GM19438 (cell line): ENCODE measurements at regions not wholly inside any gene's neighbourhood (a gene's known extent, or its start where the extent isn't known, plus 50 kb on each side); places are given as distances from the start of the nearest gene placed in this dataset.
"Not testable (repeated sequence)": the region's sequence is repeated elsewhere in the genome, so short reads cannot be mapped to it uniquely, and the experiment has no call there.

Experiments used
- ATAC-seq: cut with Tn5 transposase; IDR thresholded peaks from one replicate; pipeline ENCODE4 v1.9.1; 2021; ENCODE audit warnings: low read depth; ENCODE audit not compliant: unreplicated experiment

GRCh38 chr10:22875581-22875980 lies 52.3 kb upstream of the ARMC3 start:
- no peak for ATAC-seq

- no peak for ATAC-seq
Observed at GRCh38 chr10:22874189-22874854, 53.5 kb upstream of the ARMC3 start.

GRCh38 chr10:22856444-22857074 lies 71.3 kb upstream of the ARMC3 start:
- peak; percentile 87 for ATAC-seq

GRCh38 chr10:22854935-22855421 lies 72.9 kb upstream of the ARMC3 start:
- no peak for ATAC-seq

GRCh38 chr10:22853906-22854447 lies 73.9 kb upstream of the ARMC3 start:
- no peak for ATAC-seq

GRCh38 chr10:22852712-22853353 lies 75.0 kb upstream of the ARMC3 start:
- no peak for ATAC-seq

GRCh38 chr10:22851865-22852239 lies 76.0 kb upstream of the ARMC3 start:
- ATAC-seq = no peak

GRCh38 chr10:22850541-22850940 lies 77.3 kb upstream of the ARMC3 start:
- no peak for ATAC-seq

GRCh38 chr10:22849077-22849805 lies 78.6 kb upstream of the ARMC3 start:
- no peak for ATAC-seq

- no peak for ATAC-seq
Observed at GRCh38 chr10:22848509-22848908, 79.3 kb upstream of the ARMC3 start.

- ATAC-seq = no peak
Observed at GRCh38 chr10:22846294-22846693, 81.6 kb upstream of the ARMC3 start.

GRCh38 chr10:22839639-22840038 lies 88.2 kb upstream of the ARMC3 start:
- no peak for ATAC-seq

GRCh38 chr10:22837771-22838170 lies 90.1 kb upstream of the ARMC3 start:
- no peak for ATAC-seq

- no peak for ATAC-seq
Observed at GRCh38 chr10:22837351-22837750, 90.5 kb upstream of the ARMC3 start.

GRCh38 chr10:22834471-22834870 lies 93.4 kb upstream of the ARMC3 start:
- no peak for ATAC-seq

GRCh38 chr10:22833781-22834180 lies 94.1 kb upstream of the ARMC3 start:
- no peak for ATAC-seq

- ATAC-seq = no peak
Observed at GRCh38 chr10:22833353-22833752, 94.5 kb upstream of the ARMC3 start.

- no peak for ATAC-seq
Observed at GRCh38 chr10:22832851-22833250, 95.0 kb upstream of the ARMC3 start.

GRCh38 chr10:22832066-22832602 lies 95.7 kb upstream of the ARMC3 start:
- no peak for ATAC-seq

GRCh38 chr10:22831586-22831985 lies 96.3 kb upstream of the ARMC3 start:
- no peak for ATAC-seq

- not testable (repeated sequence) for ATAC-seq
Observed at GRCh38 chr10:22828712-22829111, 99.1 kb upstream of the ARMC3 start.
